GM18873 (cell line): ENCODE measurements at regions not wholly inside any gene's neighbourhood (a gene's known extent, or its start where the extent isn't known, plus 50 kb on each side); places are given as distances from the start of the nearest gene placed in this dataset.

ENCODE experiments used
- ATAC-seq: cut with Tn5 transposase; IDR thresholded peaks from one replicate; pipeline ENCODE4 v1.9.1; 2021; ENCODE audit warnings: mild to moderate bottlenecking, moderate library complexity, moderate number of reproducible peaks; ENCODE audit not compliant: unreplicated experiment, low FRiP score

DNA sequence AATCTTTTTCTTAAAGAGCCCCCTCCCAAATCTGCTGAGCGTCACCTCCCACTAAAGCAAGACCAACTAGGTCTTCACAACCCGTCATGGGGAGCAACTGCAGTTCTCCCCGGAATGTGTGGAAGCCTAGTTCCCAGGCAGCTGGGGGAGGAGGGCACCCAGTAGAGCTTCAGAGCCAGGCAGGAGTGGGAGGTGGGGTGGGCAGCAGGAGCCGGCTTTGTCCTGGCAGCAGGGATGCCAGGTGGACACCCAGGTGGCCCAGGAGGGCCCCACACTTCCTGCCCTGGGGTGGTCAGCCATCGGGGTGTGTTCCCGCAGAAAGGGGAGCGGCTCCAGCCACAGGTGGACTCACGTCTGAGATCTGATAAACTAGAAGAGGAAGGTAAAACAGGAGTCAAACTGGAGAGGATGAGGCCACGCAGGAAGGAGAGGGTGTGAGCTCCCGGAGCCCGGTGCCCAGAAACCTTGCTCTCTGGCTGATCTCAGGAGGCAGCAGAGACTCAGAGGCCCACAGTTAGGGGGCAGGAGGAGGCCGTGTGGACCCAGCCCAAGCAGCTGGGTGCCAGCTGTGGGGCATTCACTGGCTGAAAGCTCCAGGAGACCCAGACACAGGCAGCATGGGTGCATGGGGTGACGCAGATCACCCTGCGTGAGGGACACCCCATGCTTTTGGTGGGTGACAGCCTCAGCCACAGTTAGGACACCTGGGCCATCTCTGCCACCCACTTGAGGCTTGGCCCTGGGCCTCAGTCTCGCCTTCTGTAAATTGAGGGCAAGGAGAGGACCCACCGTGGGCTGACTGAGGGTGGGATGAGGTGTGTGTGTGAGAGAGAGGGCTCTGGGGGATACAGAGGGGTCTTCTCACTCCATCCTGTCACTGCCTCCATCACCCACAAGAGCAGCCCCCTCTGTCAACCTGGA is 260.8 kb upstream of the TNRC6C start:
- no peak for ATAC-seq

- ATAC-seq, result no peak
These were observed 259.4 kb upstream of the TNRC6C start for GRCh38 chr17:77698903-77699623.

DNA sequence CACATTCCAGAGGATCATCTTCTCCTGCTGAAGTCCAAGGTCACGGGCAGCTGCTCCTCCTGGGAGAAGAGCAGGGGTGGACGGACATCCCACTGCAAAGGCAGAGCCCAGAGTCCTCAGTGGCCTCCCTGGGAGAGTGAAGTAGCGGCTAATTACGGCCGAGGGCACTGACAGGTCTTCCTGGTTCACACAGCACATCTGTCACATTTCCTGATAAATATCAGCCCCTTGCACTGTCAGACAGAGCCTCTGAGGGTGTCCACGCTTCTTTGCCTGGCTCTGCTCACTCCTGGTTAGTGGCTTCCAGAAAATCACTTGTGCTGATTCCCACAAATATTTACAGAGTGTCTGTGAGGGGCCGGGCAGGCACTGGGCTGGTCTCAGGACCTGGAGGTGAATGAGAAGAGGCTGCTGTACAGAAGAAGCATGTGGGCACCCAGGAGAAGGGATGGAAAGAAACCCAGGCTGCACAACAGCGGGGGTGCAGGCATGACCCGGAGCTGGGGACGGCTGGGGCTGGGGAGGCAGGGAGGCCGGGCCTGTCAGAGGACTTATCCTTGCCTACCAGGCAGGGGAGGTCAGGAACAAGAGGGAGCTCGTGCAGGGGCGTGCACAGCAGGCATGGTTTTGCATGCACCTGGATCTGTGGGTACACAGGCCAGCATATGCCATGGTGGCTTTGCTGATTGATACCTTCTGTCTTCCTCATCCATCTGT is 258.2 kb upstream of the TNRC6C start:
- no peak for ATAC-seq

GRCh38 chr17:77701996-77702395 is 256.5 kb upstream of the TNRC6C start:
- ATAC-seq, result no peak

- ATAC-seq, result no peak
These were observed 254.3 kb upstream of the TNRC6C start for GRCh38 chr17:77704048-77704815.

DNA sequence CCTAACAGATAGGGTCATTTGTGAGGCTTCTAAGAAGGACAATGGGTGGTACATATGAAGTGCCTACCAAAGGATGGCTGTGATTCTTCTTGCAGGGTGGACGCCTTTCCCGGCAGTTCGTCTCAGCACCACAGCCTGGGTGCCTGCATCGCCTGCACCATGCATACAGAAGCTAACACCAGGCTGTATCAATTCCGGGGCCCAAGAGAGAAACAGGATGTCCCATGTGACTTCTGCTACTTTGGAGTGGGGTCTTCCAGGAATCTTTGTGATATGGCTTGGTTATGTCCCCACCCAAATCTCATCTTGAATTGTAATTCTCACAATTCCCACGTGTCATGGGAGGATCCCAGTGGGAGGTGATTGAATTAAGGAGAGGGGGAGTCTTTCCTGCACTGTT is 251.6 kb upstream of the TNRC6C start:
- ATAC-seq, result no peak

GRCh38 chr17:77707546-77707945 is 251.0 kb upstream of the TNRC6C start:
- no peak for ATAC-seq

GRCh38 chr17:77708049-77708448 is 250.5 kb upstream of the TNRC6C start:
- no peak for ATAC-seq

DNA sequence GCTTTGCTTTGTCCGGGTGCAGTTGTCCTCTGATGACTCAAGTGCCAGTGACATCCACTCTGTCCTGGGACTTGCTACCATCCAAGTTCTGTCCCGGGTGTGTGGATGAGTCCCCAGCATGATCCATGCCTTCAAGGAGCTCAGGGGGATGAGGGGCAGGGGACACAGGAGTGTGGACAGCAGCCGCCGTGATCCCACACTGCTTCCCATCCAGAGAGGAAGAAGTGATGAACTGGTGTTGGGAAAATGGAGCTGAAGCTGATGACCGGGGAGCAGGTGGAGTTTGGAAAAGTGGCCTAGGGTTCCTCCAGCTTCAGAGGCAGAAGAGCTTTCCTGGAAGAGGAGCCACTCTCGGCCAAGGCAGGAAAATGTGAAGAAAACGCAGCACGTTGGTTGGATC is 249.6 kb upstream of the TNRC6C start:
- no peak for ATAC-seq

- ATAC-seq, result no peak
These were observed 248.9 kb upstream of the TNRC6C start for GRCh38 chr17:77709594-77709993.

DNA sequence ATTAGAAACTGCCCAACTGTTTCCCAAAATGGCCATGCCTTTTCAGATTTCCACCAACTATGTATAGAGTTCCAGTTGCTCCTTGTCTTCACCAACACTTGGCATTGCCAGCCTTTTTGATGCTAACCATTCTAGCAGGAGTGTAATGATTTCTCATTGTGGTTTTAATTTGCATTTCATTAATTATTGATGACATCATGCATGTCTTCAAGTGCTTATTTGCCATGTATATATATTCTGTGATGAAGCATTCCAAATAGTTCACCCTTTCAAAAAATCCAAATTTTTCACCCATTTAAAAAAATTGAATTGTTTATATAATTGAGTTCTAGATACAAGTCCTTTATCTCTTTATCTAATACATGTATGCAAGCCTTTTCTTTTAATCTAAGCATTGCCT is 245.9 kb upstream of the TNRC6C start:
- ATAC-seq, result no peak

GRCh38 chr17:77716289-77716926 is 242.1 kb upstream of the TNRC6C start:
- ATAC-seq, result no peak

- ATAC-seq, result no peak
These were observed 240.4 kb upstream of the TNRC6C start for GRCh38 chr17:77717941-77718668.

- ATAC-seq, result no peak
These were observed 239.9 kb upstream of the TNRC6C start for GRCh38 chr17:77718669-77718961.

DNA sequence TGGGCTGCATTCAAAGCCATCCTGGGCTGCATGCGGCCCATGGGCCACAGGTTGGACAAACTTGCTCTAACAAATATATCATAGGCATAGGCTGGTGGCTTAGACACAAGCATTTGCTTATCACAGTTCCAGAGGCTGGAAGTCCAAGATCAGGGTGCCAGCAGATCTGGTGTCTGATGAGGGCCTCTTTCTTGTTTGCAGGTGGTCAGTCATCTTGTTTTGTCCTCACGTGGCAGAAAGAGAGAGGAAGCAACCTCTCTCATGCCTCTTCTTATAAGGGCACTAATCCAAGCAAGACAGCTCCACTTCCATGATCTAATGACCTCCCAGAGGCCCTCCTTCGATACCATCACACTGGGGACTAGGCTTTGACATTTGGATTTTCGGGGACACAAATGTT is 238.7 kb upstream of the TNRC6C start:
- no peak for ATAC-seq

DNA sequence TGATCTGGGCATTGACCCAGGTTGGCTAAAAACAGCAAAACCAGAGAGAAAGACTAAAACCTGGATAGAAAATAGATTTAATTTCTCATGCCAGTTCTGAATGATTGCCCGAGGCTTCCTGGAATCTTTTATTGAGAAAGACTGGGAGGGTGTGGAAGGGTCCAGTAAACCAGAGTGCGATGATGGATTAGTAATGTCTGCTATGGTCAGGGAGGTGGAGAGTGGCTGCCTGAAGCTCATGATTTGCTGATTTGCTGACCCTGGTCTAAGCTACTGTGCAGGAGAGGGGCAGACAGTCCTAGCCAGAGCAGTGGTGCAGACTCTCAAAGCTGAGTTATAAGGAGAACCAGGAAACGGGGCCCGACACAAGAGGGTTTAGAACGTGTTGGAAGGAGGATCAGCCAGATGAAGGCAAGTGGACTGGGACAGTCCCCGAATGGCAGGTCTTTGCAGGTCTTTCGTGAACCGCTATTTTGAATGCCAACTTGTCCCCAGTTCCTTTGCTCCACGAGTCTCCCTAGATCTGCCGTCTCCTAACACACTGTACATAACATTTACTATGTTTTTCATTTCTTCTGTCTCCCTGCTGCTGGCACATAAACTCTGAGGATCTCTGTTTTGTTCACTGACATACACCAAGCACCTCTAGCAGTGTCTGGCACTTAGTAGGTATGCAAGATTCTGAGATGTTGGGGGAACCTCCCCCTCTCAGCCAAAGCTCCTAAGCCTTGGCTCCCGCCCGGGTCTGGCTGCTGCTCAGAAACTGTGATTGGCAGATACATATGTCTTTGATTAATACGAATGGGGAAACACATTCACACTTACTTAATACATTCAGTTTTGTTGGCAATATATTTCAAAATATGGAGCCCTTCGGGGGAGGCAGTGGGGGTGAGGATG is 237.3 kb upstream of the TNRC6C start:
- ATAC-seq, result no peak

GRCh38 chr17:77721846-77722160 is 236.7 kb upstream of the TNRC6C start:
- ATAC-seq, result no peak

DNA sequence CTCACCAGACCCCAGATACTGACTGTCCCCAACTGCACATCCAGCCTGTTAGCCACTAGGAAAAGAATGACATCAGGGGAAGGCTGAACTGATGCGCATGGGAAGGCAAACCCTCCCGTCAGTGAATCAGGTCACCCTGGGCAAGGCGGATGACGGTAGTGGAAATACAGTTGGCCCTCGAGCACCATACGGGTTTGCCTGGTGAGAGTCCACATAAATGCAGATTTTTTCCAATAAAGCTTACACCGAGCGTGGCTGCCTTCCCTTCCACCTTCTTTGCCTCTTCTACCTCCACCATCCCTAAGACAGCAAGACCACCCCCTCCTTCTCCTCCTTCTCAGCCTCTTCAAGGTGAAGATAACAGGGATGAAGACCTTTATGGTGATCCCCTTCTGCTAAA is 236.1 kb upstream of the TNRC6C start:
- ATAC-seq, result no peak
